ENCODE measurements at regions not wholly inside any gene's neighbourhood (a gene's known extent, or its start where the extent isn't known, plus 50 kb on each side); places are given as distances from the start of the nearest gene placed in this dataset.

DNA sequence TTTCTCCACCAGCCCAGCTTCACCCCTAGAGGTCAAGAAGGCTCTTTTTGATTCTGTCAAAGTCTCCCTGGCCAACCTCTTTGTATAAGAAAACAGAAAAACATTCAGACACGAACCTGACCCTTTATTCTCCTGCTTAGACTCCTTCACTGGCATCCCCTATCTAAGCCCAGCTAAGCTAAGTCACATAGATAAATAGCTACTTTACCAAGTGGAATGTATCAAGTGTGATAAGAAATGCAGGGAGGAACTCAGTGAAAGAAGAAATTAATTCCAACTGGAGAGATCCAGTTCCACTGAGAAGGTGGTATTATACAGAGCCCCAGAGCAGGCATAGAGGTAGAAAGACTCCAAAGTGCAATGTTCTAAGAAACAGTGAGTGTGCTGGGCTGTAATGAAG lies 489.5 kb downstream of the TNS1 start:
- TF ChIP-seq, protein P1, sequence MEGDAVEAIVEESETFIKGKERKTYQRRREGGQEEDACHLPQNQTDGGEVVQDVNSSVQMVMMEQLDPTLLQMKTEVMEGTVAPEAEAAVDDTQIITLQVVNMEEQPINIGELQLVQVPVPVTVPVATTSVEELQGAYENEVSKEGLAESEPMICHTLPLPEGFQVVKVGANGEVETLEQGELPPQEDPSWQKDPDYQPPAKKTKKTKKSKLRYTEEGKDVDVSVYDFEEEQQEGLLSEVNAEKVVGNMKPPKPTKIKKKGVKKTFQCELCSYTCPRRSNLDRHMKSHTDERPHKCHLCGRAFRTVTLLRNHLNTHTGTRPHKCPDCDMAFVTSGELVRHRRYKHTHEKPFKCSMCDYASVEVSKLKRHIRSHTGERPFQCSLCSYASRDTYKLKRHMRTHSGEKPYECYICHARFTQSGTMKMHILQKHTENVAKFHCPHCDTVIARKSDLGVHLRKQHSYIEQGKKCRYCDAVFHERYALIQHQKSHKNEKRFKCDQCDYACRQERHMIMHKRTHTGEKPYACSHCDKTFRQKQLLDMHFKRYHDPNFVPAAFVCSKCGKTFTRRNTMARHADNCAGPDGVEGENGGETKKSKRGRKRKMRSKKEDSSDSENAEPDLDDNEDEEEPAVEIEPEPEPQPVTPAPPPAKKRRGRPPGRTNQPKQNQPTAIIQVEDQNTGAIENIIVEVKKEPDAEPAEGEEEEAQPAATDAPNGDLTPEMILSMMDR (IDR thresholded peaks at IDR 0.05; ENCODE audit: control extremely low read depth, extremely low read depth, low read depth, missing control alignments): no peak
- no peak for DNase-seq (ENCODE audit: extremely low spot score)
- ChIA-PET POLR2A (interaction anchor here (0.6 kb wide), 1 partner anchor 266 kb away, joined by 3 read pairs; no protein-coding TSS in a partner anchor), CTCF (interaction anchor here (1.0 kb wide), 1 partner anchor 815 kb away, joined by 4 read pairs; no protein-coding TSS in a partner anchor)

- ChIA-PET CTCF (interaction anchor here (1.0 kb wide), 1 partner anchor 814 kb away, joined by 4 read pairs; no protein-coding TSS in a partner anchor), POLR2A (no interaction called here)
- no peak for DNase-seq (ENCODE audit: extremely low spot score)
- TF ChIP-seq, protein P1 (IDR thresholded peaks at IDR 0.05; ENCODE audit: control extremely low read depth, extremely low read depth, low read depth, missing control alignments): no peak
Observed at GRCh38 chr2:217512728-217513127, 490.1 kb downstream of the TNS1 start.

- CTCF ChIA-PET: interaction anchor here (2.2 to 4.0 kb wide), 3 partner anchors 814 to 830 kb away, joined by 10 to 29 read pairs (median 11); partner anchors contain the start of gene IGFBP5
- DNase-seq (ENCODE audit: extremely low spot score): no peak
- TF ChIP-seq, protein P1 (IDR thresholded peaks at IDR 0.05; ENCODE audit: control extremely low read depth, extremely low read depth, low read depth, missing control alignments): no peak
- POLR2A ChIA-PET: no interaction called here
Observed at GRCh38 chr2:217512259-217512658, 490.5 kb downstream of the TNS1 start.

DNA sequence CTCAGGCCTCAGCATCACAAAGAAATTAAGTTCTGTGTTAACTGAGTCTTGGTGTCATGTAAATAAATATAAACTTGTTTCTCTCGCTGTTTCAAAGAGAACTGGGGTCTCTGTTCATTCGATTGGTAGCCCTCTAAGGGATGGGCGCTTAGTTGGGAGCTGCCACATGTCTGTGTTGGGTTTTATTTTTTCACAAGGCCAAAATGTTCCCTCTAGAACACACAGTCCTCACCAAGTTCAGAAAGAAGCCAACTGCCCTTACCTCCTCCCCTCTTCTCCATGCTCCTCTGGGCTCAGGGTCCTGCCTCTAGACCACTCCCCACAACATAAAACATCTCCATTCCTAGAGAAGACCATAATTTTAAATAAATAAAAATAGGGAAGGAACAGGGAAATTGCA lies 490.9 kb downstream of the TNS1 start:
- DNase-seq (ENCODE audit: extremely low spot score): no peak
- TF ChIP-seq, protein P1 (IDR thresholded peaks at IDR 0.05; ENCODE audit: control extremely low read depth, extremely low read depth, low read depth, missing control alignments): no peak
- CTCF ChIA-PET: interaction anchor here (0.9 to 4.0 kb wide), 15 partner anchors 10 to 829 kb away, joined by 3 to 29 read pairs (median 5); partner anchors contain the start of gene IGFBP5
- POLR2A ChIA-PET: no interaction called here

GRCh38 chr2:217510771-217511291 lies 492.0 kb downstream of the TNS1 start:
- ChIA-PET POLR2A (no interaction called here), CTCF (interaction anchor here (0.8 to 4.0 kb wide), 20 partner anchors 10 to 828 kb away, joined by 3 to 29 read pairs (median 4); partner anchors contain the start of gene IGFBP5)
- peak; percentile 74 for DNase-seq (ENCODE audit: extremely low spot score)

DNA sequence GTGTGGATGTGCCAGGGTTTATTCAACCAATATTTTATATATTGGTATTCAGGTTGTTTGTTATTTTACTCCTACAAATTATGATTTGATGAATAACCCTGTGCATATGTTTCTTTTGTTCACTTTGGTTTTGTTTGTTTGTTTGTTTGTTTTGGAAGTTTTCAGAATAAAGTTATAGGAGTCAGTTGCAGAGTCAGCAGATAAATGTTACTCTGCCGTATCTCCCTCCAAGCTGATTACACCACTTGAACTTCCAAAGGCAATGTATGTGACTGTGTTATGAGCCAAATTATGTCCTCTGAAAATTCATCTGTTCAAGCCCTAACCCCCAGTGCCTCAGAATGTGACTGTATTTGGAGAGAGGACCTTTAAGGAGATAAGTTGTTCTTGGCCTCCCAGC lies 497.5 kb downstream of the TNS1 start:
- DNase-seq (ENCODE audit: extremely low spot score): no peak
- TF ChIP-seq, protein P1 (IDR thresholded peaks at IDR 0.05; ENCODE audit: control extremely low read depth, extremely low read depth, low read depth, missing control alignments): no peak
- CTCF ChIA-PET: no interaction called here
- POLR2A ChIA-PET: no interaction called here

More at GRCh38 chr2:217510771-217511291, 492.0 kb downstream of the TNS1 start:
- TF ChIP-seq, protein P1 (IDR thresholded peaks at IDR 0.05; ENCODE audit: control extremely low read depth, extremely low read depth, low read depth, missing control alignments): peak; percentile 71

All from GM10248 (cell line).